ENCODE measurements at regions not wholly inside any gene's neighbourhood (a gene's known extent, or its start where the extent isn't known, plus 50 kb on each side); places are given as distances from the start of the nearest gene placed in this dataset.

DNA sequence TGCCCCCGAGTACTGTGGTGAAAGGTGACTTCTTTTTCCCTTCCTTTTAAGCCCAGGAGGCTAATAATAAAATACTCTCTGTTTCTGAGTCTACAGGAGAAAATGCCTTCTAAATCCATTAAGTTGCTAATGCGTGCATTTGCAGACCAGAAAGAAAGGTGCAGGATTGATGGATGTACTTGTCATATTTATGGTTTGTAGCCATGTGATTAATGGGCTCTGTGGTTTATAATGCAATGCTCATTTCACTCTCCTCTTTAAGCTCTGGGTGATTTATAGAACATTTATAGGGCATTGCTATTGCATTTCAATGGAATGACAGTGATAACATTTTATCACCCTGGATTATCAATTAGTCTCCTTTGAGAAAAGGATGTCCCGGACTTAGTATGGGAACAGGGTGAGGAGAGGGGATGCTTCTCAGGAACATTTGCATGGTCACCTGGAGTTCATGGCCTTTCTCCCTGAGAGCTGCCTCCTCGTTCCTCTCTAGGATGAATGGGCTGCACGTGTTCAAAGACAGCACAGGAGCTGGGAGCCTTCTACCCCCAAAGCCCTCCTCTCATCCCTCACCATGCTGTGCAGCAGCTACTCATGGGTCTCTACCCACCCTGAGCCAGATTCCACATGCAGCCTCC, 82.8 kb upstream of the HMGXB4 start:
- TF ChIP-seq, protein P1, sequence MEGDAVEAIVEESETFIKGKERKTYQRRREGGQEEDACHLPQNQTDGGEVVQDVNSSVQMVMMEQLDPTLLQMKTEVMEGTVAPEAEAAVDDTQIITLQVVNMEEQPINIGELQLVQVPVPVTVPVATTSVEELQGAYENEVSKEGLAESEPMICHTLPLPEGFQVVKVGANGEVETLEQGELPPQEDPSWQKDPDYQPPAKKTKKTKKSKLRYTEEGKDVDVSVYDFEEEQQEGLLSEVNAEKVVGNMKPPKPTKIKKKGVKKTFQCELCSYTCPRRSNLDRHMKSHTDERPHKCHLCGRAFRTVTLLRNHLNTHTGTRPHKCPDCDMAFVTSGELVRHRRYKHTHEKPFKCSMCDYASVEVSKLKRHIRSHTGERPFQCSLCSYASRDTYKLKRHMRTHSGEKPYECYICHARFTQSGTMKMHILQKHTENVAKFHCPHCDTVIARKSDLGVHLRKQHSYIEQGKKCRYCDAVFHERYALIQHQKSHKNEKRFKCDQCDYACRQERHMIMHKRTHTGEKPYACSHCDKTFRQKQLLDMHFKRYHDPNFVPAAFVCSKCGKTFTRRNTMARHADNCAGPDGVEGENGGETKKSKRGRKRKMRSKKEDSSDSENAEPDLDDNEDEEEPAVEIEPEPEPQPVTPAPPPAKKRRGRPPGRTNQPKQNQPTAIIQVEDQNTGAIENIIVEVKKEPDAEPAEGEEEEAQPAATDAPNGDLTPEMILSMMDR (IDR thresholded peaks at IDR 0.05) = no peak
- no peak for TF ChIP-seq POLR2AphosphoS5 (IDR thresholded peaks at IDR 0.05; ENCODE audit: low read depth, low read length)
- no peak for TF ChIP-seq RFX5 (IDR thresholded peaks at IDR 0.05; ENCODE audit: low read length)
- no peak for TF ChIP-seq FOSL2 (IDR thresholded peaks at IDR 0.05; ENCODE audit: borderline replicate concordance, low read depth)
- TF ChIP-seq, protein P2, sequence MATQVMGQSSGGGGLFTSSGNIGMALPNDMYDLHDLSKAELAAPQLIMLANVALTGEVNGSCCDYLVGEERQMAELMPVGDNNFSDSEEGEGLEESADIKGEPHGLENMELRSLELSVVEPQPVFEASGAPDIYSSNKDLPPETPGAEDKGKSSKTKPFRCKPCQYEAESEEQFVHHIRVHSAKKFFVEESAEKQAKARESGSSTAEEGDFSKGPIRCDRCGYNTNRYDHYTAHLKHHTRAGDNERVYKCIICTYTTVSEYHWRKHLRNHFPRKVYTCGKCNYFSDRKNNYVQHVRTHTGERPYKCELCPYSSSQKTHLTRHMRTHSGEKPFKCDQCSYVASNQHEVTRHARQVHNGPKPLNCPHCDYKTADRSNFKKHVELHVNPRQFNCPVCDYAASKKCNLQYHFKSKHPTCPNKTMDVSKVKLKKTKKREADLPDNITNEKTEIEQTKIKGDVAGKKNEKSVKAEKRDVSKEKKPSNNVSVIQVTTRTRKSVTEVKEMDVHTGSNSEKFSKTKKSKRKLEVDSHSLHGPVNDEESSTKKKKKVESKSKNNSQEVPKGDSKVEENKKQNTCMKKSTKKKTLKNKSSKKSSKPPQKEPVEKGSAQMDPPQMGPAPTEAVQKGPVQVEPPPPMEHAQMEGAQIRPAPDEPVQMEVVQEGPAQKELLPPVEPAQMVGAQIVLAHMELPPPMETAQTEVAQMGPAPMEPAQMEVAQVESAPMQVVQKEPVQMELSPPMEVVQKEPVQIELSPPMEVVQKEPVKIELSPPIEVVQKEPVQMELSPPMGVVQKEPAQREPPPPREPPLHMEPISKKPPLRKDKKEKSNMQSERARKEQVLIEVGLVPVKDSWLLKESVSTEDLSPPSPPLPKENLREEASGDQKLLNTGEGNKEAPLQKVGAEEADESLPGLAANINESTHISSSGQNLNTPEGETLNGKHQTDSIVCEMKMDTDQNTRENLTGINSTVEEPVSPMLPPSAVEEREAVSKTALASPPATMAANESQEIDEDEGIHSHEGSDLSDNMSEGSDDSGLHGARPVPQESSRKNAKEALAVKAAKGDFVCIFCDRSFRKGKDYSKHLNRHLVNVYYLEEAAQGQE (IDR thresholded peaks at IDR 0.05; ENCODE audit: low read depth, low read length) = no peak
- TF ChIP-seq EP300 (IDR thresholded peaks at IDR 0.05; ENCODE audit: borderline replicate concordance in 1 of 2, low read depth in 1 of 2, low read length in 1 of 2) = no peak
- TF ChIP-seq EZH2phosphoT487 (IDR thresholded peaks at IDR 0.05; ENCODE audit: borderline replicate concordance, low read depth) = no peak
- TF ChIP-seq RXRA (IDR thresholded peaks at IDR 0.05; ENCODE audit: borderline replicate concordance, low read depth) = no peak
- no peak for TF ChIP-seq MXI1 (IDR thresholded peaks at IDR 0.05; ENCODE audit: low read depth, low read length)
- TF ChIP-seq RAD21 (IDR thresholded peaks at IDR 0.05; ENCODE audit: low read length) = no peak

All from SK-N-SH (cell line).